Fibroblast of lung (primary cell): ENCODE measurements at regions not wholly inside any gene's neighbourhood (a gene's known extent, or its start where the extent isn't known, plus 50 kb on each side); places are given as distances from the start of the nearest gene placed in this dataset.

Source experiments
- EZH2 ChIP-seq: IDR thresholded peaks from 2 replicates; pipeline ENCODE4 v1.5.1; 2012; ENCODE audit warnings: low read length, control low read depth, mild to moderate bottlenecking; ENCODE audit errors: missing control alignments
- TF ChIP-seq, protein P1 (sequence below), 2 donors: IDR thresholded peaks in 1 of 2; conservative IDR thresholded peaks in 1 of 2; 1 replicate in 1 of 2; 2 replicates in 1 of 2; pipeline ENCODE4 v1.5.1; 2011 to 2012; ENCODE audit warnings: low read length in 2 of 2, control low read depth in 1 of 2, inconsistent platforms in 1 of 2, low read depth in 1 of 2, mild to moderate bottlenecking in 1 of 2

DNA sequence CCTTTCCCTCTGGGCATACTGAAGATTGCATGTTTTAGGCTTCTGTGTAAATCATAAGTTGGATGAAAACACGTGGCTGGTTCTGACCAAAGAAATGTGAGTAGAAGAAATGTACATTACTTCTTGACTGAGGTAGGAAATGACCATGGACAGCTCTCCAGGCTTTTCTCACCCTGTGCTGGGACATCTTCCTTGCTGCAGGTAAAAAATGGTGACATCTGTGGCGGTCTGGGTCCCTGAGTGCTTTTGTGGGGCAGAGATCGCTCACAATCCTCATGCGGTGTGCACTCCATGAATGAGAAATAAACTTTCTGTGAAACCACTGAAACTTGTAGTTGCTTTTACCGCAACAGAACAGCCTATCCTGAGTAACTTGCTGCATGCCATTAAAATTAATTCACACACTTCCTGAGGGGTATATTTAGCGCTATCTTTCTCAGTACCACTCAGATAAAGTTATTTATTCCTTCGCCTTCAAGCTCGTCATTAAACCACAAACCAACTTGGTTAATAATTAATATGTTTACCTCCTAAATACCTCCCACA, 730.4 kb downstream of the EFNA5 start:
- no peak for TF ChIP-seq EZH2
- TF ChIP-seq, protein P1, sequence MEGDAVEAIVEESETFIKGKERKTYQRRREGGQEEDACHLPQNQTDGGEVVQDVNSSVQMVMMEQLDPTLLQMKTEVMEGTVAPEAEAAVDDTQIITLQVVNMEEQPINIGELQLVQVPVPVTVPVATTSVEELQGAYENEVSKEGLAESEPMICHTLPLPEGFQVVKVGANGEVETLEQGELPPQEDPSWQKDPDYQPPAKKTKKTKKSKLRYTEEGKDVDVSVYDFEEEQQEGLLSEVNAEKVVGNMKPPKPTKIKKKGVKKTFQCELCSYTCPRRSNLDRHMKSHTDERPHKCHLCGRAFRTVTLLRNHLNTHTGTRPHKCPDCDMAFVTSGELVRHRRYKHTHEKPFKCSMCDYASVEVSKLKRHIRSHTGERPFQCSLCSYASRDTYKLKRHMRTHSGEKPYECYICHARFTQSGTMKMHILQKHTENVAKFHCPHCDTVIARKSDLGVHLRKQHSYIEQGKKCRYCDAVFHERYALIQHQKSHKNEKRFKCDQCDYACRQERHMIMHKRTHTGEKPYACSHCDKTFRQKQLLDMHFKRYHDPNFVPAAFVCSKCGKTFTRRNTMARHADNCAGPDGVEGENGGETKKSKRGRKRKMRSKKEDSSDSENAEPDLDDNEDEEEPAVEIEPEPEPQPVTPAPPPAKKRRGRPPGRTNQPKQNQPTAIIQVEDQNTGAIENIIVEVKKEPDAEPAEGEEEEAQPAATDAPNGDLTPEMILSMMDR (conservative IDR thresholded peaks at IDR 0.05 in 1 of 2, IDR thresholded peaks at IDR 0.05 in 1 of 2; ENCODE audit: low read depth in 1 of 2, low read length in 2 of 2), result no peak
